SHP77 (cell line): ENCODE measurements at regions not wholly inside any gene's neighbourhood (a gene's known extent, or its start where the extent isn't known, plus 50 kb on each side); places are given as distances from the start of the nearest gene placed in this dataset.
"Not testable (repeated sequence)": the region's sequence is repeated elsewhere in the genome, so short reads cannot be mapped to it uniquely, and the experiment has no call there.

Experiments
- DNase-seq, 2 experiments: peaks; one replicate each; lab custom pipeline; 2025; lab: John Stamatoyannopoulos, UW

DNA sequence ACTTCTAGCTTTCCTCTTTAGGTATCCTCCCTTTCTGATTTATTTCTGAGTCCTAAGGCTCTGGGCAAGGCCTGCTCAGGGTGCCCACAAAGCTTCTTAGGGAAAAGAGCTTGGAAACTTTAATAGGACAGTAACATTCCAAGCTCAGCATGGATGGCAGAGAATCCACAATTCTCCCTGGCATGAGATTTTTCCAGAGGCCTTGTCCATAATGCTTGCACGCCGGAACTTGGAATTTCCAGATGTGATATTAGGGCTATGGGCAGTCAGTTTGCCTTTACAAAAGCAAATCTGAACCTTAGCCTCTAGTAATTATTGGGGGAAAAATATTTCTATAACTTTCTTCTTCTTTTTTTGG, 139.0 kb upstream of the RBMS3 start:
- DNase-seq: no peak

DNA sequence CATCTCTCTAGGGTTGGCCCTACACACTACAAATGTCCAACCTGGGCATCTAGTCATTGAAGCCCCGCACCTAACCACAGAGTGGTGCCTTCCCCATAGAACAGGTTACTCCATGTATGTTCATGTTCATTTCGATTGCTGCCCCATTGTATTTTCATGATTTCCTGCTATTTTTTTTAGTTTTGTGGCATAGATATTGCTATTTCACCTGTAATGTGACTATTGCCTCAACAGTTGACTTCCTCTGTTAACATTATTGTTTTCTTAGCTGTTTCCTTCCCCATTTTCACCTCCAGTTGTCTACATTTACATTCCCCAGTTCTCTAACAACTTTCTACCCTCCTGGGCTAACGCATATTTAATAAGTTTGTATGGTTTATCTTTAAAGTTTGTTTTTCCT, 137.7 kb upstream of the RBMS3 start:
- no peak for DNase-seq

- no peak for DNase-seq
These were observed 136.5 kb upstream of the RBMS3 start for GRCh38 chr3:29144361-29144760.

- DNase-seq: no peak
These were observed 136.1 kb upstream of the RBMS3 start for GRCh38 chr3:29144807-29145206.

- DNase-seq: no peak
These were observed 135.5 kb upstream of the RBMS3 start for GRCh38 chr3:29145360-29145759.

GRCh38 chr3:29152379-29152778, 128.5 kb upstream of the RBMS3 start:
- no peak for DNase-seq

- no peak for DNase-seq
These were observed 127.1 kb upstream of the RBMS3 start for GRCh38 chr3:29153811-29154210.

GRCh38 chr3:29156086-29156715, 124.7 kb upstream of the RBMS3 start:
- DNase-seq: peak in 1 of 2 experiments; percentile 34

- no peak for DNase-seq
These were observed 116.0 kb upstream of the RBMS3 start for GRCh38 chr3:29164825-29165224.

GRCh38 chr3:29167180-29167579, 113.7 kb upstream of the RBMS3 start:
- no peak for DNase-seq

DNA sequence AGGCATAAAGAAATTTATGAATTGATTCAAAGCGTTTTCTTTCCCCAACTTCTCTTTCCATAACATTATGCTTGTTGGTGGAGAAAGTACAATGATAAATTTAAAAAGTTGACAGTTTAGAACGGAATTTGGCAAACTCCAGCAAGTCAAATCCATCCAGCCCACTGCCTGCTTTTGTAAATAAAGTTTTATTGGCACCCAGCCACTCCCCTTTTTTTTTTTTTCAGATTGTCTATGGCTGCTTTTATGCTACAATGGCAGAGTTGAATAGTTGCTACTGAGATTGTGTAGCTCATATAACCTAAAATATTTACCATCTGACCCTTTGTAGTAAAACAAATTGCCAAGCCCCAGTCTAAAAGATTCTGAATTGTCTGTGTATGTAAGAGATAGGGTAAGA, 112.8 kb upstream of the RBMS3 start:
- no peak for DNase-seq

GRCh38 chr3:29168696-29169095, 112.2 kb upstream of the RBMS3 start:
- no peak for DNase-seq

DNA sequence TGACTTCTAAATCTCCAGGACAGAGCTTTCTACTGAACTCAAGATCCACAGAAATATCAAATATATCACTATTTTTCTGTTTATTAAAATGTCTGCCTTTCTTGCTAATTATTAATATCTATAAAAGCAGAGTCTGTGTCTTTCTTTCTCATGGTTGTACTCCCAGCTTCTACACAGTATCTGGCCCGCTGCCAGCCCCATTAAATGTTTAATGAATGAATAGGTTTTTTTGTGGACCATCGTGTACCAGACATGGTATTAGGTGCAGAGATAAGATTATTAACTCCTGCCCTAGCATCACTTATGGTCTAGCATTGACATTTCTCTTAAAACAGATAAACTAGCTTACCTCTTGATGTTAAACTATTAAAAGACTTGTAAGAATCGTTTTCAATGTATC, 111.4 kb upstream of the RBMS3 start:
- DNase-seq: no peak

DNA sequence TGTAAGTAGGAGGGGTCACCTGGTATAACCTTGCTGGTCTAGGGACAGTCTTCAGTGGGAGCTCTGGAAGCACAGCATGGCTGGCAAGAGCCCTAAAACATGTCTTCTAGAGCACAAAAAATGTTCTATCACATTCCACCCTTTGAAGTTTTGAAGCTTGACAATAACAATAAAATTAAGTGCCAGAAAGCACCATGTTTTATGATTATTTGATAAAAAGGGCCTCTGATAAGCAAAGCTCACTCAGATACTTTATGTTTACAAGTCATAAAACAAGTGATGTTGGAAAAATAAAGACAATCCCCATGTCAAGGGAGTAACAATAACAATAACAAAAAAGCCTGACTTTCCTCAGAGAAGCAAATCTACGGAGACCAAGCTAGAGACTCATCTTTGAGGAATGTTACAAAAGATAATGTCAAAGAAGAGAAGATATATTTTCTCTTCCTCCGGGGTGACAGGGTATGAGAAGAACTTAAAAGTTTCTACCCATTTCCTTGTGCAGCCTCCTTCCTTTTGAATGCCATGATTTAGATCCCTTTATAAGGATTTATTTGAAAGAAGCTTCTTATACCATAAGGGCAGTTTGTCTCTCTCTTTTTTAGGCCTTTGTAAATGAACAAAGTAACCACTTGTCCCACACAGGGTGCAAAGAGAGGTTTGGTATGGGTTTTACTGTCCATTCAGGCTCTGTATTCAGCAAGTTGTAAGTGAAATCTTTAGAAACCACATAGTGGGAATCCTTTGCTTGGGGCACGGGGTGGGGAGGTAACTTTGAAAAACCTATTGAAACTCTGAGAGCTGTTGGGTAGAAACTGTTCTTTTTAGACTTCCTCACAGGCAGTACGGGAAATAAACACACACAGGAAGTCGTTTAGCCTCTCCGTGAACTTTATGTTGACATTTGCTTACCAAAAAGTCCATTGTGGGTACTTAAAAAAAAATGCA, 109.6 kb upstream of the RBMS3 start:
- no peak for DNase-seq

GRCh38 chr3:29176501-29176900, 104.4 kb upstream of the RBMS3 start:
- DNase-seq: no peak

- DNase-seq: no peak
These were observed 101.8 kb upstream of the RBMS3 start for GRCh38 chr3:29178809-29179793.

- no peak for DNase-seq
These were observed 99.6 kb upstream of the RBMS3 start for GRCh38 chr3:29181149-29181780.

DNA sequence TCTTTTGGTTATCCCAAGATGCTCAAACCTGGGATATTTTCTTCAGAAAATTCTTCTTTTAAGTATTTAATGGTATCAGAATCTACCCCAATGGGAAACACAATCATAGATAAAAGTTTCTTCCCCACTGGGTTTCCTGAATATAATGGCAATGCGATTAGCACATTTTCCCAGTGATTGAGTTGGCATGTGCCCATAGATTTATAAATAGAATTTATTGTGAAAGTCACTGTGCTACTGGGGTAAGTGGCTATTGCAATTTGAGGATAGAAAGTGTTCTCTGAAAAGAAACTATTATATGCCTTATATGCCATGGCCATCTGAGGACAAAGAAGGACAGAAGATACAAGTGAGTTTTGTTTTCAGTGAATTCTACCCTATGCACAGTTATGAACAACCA, 99.0 kb upstream of the RBMS3 start:
- no peak for DNase-seq

DNA sequence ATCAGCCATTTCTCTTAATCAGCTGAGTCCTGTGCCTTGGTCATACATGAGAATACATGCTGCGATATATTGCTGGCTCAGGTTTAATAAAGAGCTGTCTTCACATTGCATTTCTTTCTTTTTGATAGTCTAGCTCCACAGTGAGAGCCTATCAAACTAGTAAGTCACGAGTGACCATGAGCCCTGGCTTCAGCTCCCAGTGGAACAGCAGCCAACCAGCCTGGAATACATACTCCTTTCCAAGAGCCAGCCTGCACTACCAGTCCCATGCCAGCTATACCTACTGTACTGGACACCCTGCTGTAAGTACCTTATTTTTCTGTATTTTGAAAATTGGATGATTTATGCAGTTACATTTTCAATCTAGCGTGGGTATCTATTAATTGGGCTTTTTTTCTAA, 98.0 kb upstream of the RBMS3 start:
- DNase-seq: not testable (repeated sequence)

- no peak for DNase-seq
These were observed 97.4 kb upstream of the RBMS3 start for GRCh38 chr3:29183346-29184087.

DNA sequence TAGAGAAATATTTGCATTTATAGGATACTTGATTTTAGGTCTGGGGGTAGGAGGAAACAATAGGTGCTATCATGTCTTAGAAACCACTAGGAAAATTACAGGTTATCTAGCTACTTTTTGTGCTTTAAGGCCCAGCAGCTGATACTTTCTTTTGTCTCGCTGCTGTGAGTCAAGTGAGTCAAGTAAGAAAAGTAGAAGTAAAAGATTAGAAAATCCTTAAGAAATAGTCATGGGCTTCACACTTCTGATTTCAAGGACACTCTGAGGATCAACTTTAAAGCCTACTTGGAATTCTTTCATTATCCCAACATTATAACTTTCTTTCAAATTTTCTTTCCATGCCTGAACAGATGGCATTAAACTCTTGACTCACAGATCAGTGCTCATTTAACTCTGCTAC, 95.2 kb upstream of the RBMS3 start:
- DNase-seq: no peak
